GM18907 (cell line): ENCODE measurements at regions not wholly inside any gene's neighbourhood (a gene's known extent, or its start where the extent isn't known, plus 50 kb on each side); places are given as distances from the start of the nearest gene placed in this dataset.

Experiments used
- ATAC-seq: cut with Tn5 transposase; IDR thresholded peaks from one replicate; pipeline ENCODE4 v1.9.1; 2021; ENCODE audit warnings: mild to moderate bottlenecking, moderate library complexity; ENCODE audit not compliant: unreplicated experiment

DNA sequence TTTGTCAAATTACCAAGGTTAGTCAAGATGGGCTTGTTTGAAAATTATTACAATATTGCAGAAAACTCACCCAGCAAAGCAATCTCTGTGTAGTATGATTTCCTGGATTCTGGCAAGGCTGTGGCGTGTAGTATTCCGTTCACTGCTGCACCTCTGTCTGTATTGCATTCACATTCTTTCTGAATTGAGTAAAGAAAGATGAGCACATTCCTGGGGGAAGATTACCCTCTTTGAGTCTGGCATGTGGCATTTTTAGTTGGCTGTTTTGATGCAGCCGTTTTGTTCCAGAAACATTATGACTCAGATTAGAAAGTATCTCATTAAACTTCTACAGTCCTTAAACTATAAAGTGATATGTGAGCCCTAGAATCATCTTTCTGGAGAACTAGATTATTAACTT lies 197.7 kb downstream of the TENT4A start:
- no peak for ATAC-seq

GRCh38 chr5:6914347-6914746 lies 201.1 kb downstream of the TENT4A start:
- no peak for ATAC-seq

DNA sequence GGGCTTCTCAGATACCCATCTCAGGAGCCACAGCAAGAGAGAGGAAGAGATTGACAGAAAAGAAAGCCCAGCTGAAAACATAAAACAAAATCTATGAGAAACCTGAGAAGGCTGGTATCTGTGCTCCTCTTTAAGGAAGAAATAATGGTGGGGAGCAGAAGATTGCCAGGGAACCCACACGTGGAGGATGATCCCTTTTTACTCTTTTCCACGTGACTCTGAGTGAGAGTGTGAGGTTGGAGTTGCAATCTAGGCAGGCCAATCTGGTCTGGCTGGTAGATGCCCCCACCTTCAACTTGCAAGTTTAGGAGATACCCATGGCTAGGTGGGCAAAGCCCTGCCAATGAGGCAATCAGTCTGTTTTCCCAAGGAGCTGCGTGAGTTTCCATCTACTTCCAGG lies 202.3 kb downstream of the TENT4A start:
- ATAC-seq, result no peak

- ATAC-seq, result no peak
Observed at GRCh38 chr5:6918255-6918654, 205.0 kb downstream of the TENT4A start.

GRCh38 chr5:6920628-6921256 lies 207.5 kb downstream of the TENT4A start:
- no peak for ATAC-seq

DNA sequence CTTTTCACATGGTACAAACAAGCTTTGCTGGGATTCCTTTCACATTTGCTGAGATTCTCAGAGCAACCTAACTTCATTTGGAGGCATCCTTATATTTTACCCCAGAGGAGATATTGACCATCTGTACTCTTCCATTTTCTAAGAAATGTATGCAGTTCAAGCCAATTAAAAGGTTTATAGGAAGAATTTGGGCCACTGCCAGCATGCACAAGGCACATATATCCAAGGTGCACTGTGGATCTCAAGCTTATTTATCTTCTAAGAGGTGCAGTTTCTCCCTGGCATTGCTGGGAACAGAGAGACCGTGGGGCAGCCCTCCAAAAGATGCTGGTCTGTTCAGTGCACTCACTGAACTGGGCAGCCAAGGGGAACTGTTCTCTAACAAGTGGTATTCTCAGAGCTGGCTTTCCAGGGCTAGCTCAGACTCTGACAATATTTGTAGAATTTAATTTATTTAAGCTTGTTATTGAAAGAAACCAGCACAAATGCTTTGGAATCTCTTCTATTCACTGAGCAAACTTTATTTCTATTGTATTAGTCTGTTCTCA lies 213.3 kb downstream of the TENT4A start:
- ATAC-seq, result no peak

DNA sequence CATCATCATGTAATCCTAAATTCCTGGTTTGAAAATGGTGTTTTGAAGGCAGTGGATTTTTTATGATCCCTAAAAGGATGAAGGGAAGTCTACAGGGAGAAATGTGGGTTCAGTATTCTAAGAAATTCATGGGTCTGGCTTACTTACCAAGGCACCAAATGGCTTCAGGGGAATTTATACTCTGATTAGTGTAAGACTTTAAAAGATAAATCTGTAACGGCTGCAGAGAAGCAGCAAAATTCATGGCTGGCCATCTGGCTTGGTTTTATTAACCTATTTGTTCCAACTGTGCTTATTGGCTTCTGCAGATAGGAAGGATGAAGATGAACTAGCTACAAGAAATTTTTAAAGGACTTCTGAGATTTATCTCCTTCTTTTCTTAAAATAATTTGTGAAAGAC lies 222.8 kb downstream of the TENT4A start:
- no peak for ATAC-seq

DNA sequence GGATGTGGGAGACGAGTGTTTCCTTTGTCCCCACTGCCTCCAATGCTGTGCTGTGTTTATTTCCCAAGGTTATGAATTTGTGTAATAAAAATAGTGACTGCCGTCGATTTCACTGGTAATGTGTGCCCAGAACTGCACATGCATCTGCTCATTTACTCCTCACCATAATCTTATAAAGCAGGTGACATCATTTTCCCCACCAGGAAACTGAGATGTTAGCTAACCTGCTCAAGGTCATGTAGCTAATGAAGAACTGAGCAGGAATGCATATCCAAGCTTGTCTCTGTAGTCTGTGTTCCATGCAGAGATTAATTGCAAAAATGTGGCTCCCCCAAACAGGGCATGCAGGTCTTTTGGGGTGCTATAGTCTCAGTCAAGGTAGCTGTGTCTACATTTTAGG lies 224.4 kb downstream of the TENT4A start:
- ATAC-seq, result no peak

- no peak for ATAC-seq
Observed at GRCh38 chr5:6941631-6942030, 228.4 kb downstream of the TENT4A start.

GRCh38 chr5:6943197-6944112 lies 230.2 kb downstream of the TENT4A start:
- ATAC-seq, result no peak

GRCh38 chr5:6948562-6948961 lies 235.3 kb downstream of the TENT4A start:
- ATAC-seq, result no peak

DNA sequence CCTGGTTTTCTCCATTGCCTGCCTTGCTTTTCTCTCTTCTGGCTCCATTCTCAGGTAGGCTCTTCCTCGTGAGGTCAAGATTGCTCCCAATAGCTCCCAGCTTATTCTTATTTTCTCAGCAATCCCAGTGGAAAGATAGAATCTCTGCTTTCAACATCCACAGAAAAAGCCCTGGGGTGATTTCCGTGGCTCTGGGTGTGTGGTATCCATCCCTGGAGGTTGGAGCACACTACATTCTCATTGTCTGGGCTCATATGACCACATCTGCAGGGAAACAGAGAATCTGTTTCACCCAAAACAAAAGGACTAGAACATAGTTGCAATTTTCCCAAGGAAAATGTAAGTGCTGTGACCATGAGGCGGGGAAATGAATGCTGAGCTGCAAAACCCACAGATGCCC lies 236.0 kb downstream of the TENT4A start:
- no peak for ATAC-seq

- ATAC-seq, result no peak
Observed at GRCh38 chr5:6950250-6950649, 237.0 kb downstream of the TENT4A start.

- ATAC-seq, result no peak
Observed at GRCh38 chr5:6950860-6951259, 237.6 kb downstream of the TENT4A start.

- ATAC-seq, result no peak
Observed at GRCh38 chr5:6961123-6961522, 247.9 kb downstream of the TENT4A start.

DNA sequence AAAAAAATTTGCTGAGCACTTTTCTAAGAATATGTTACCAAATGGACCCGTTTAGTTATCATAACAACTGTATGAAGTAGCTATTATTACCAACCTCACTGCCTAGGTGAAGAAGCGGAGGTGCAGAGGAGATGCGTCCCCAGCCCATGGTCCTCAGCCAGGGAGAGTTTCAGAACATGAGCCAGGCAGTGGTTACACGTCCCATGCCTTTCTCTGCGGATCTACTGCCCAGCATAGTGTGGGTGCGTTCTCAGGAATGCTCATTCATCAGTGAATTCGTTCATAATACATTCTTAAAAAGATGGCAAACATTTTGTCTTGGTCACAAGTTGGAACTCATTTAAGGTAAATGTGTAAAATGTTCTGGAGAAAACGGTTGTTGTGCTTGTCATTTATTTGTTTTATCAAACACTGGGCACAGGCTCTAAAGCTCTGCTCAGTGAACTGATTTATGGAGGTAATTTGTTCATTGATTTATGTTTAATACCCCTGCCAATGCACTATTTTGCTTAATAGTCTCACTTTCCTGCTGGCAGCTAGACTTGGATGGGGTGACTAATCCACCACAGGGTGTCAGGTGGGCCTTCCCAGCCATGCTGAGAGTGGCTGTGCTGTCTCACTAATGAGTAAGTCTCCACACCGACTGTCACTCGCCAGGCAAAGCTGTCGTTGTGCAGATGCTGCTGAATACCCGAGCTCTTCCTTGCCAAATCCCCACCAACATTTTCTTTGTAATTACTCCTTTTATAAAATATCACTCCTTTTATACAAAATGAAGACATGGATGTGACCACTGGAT lies 248.8 kb downstream of the TENT4A start:
- ATAC-seq, result no peak

DNA sequence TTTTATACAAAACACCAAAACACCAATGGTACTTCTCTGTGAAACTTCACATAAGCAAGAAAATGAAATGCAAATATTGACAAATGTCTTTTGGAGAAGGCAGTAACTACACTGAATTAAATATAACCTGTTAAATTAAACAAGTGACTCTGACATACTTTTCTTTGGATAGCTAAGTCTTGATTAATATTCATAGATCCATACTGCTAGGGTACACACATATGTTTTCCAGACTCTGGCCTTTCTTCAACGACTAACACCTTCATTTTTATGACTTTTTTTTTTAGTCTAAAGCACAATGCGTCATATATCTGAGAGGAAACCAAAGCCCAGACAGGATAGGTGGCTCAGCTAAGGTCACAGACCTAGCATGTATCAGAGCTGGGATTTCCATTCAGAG lies 263.7 kb downstream of the TENT4A start:
- no peak for ATAC-seq

- ATAC-seq, result no peak
Observed at GRCh38 chr5:6979061-6979460, 265.8 kb downstream of the TENT4A start.

GRCh38 chr5:6989230-6989629 lies 276.0 kb downstream of the TENT4A start:
- no peak for ATAC-seq

GRCh38 chr5:6994097-6994496 lies 280.9 kb downstream of the TENT4A start:
- ATAC-seq, result no peak

DNA sequence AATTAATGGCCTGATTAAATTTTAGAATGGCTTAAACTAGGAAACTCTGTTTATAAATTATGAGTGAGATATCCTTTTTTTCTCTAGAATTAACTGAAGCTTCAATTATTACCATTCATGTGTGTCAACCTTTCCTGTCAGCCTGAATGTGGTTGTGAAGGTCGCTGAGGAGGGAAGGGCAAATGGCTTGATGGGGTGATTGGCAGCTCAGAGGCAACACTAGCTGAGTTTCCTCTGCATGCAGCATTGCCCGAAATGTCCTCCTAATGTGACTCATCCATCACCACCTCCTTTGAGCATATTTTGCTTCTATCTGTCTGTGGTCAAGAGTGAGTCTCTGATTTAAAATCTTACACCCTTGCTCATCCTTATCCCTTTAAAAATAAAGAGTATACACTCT lies 281.9 kb downstream of the TENT4A start:
- ATAC-seq, result no peak
